Ureter (tissue), 1 donor: ENCODE measurements at regions not wholly inside any gene's neighbourhood (a gene's known extent, or its start where the extent isn't known, plus 50 kb on each side); places are given as distances from the start of the nearest gene placed in this dataset.

Source experiments
- DNase-seq: peaks from one replicate; pipeline ENCODE4 v3.0.0-alpha.2; 2020; ENCODE audit warnings: low spot score
- donor health status: DM: yes; HTN: yes; CAD: no.

GRCh38 chr4:138567696-138568095 lies 325.5 kb upstream of the SLC7A11 start:
- no peak for DNase-seq

- no peak for DNase-seq
These were observed 323.4 kb upstream of the SLC7A11 start for GRCh38 chr4:138565576-138565975.

GRCh38 chr4:138562544-138562991 lies 320.4 kb upstream of the SLC7A11 start:
- no peak for DNase-seq

GRCh38 chr4:138561906-138562305 lies 319.8 kb upstream of the SLC7A11 start:
- no peak for DNase-seq

- DNase-seq: no peak
These were observed 319.2 kb upstream of the SLC7A11 start for GRCh38 chr4:138561276-138561880.

GRCh38 chr4:138560448-138560847 lies 318.3 kb upstream of the SLC7A11 start:
- no peak for DNase-seq

DNA sequence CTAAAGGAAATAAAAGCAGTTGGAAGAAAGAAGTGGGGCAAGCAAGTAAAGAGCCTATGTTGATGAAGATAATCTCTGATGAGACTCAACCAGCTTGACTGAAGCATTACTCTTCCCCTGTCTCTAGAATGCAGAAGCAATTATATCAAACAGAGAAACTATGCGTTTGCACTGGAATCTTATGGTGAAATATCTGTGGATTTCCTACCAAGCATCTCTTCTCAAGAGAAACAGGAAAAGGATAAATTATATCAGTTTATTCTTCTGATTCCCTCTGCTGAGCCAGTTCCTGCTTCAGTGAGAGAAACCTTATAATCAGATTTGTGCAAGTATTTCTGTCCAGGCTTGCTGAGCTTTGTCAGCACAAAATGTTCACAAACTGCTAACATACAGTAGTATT lies 316.7 kb upstream of the SLC7A11 start:
- DNase-seq: no peak

DNA sequence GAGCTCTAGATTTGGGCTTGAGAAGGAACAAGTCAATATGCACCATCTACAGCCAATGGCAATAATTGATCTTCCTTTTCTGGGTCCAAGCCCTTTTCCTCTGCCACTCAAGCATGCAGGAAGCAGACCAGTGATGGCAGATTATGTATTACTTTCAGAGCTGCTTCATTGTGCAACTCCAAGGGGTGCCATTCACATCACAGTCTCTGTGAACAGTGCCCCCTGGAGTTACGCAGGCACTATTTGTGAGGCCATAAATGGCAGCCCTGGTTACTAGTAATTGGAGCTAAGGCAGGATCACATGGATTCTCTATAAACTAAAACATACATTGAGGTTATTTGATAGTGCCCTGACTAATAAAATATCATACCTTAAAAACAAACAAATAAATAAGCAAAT lies 313.4 kb upstream of the SLC7A11 start:
- no peak for DNase-seq

- DNase-seq: no peak
These were observed 313.0 kb upstream of the SLC7A11 start for GRCh38 chr4:138555108-138555507.

- no peak for DNase-seq
These were observed 311.1 kb upstream of the SLC7A11 start for GRCh38 chr4:138553001-138553845.

GRCh38 chr4:138542191-138542776 lies 300.1 kb upstream of the SLC7A11 start:
- DNase-seq: no peak

- no peak for DNase-seq
These were observed 298.1 kb upstream of the SLC7A11 start for GRCh38 chr4:138540056-138540800.

- DNase-seq: no peak
These were observed 296.6 kb upstream of the SLC7A11 start for GRCh38 chr4:138538743-138539142.

GRCh38 chr4:138537731-138538490 lies 295.8 kb upstream of the SLC7A11 start:
- no peak for DNase-seq

DNA sequence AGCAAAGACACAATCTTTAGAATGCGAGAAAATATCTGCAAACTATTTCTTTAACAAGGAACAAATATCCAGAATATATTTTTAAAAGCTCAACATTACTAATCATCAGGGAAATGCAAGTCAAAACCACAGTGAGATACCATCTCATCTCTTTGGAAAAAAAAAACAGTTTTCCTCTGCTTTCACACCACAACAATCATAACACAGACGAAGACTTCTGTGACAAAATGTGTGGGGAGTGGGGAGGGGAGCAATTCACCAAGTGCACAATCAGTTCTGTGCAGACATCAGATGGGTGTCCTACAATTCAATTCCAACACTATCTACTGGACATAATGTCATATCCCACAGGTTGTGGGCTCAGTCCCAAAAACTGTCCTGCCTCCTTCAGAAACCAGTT lies 293.2 kb upstream of the SLC7A11 start:
- DNase-seq: no peak

DNA sequence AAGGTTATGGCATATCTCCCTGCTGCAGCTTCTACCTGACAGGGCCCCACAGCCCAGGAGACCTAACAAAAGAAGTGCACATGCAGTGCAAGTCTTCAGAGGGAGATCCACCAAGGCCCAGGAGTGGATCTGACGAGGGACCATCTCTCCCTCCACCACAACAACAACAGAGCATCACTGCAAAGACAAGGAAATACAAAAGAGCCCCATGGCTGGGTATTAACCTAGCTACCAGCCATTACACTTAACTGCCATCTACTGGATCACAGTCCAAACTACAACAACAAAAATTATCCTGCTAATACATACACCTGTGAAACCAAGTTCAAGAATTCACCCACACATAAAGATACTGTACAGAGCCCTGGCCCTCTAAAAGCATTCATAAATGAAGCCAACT lies 280.2 kb upstream of the SLC7A11 start:
- no peak for DNase-seq

- no peak for DNase-seq
These were observed 279.7 kb upstream of the SLC7A11 start for GRCh38 chr4:138521809-138522208.

- no peak for DNase-seq
These were observed 277.3 kb upstream of the SLC7A11 start for GRCh38 chr4:138519436-138519835.

DNA sequence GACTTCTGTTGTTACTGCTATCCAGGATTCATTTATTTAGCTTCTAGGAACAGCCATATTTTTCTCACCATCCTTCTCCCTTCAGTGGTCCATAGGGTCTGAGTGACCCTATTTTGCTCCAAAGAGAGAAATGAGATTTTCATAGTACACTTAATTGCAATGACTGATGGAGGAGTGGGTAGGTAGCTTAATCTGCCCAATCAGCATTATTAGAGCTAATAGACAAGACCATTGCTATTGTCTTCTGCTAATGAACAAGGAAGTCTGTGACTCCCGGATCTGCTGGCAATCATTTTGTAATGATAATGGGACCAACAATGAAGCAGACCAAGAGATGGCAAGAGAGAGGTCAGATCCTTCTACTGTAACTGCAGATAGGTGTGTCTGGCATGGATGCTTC lies 271.4 kb upstream of the SLC7A11 start:
- DNase-seq: no peak

DNA sequence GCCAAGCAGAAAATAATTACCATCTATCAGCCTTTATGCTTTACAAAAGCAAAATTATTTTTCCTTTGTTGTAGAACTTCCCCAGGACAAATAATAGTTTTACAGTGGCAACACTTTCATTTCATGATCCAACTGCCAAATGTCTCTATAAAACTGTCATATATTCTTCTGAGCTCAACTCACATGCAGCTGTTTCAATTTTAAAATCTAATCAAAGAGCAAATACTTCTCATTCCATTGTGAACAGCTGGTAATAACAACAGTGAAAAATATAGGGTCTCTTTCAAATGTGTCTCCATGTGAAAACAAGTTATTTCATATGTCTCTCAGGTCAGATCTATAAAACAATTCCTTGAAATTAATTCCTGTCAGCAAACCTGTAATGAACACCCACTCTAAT lies 270.6 kb upstream of the SLC7A11 start:
- DNase-seq: no peak

DNA sequence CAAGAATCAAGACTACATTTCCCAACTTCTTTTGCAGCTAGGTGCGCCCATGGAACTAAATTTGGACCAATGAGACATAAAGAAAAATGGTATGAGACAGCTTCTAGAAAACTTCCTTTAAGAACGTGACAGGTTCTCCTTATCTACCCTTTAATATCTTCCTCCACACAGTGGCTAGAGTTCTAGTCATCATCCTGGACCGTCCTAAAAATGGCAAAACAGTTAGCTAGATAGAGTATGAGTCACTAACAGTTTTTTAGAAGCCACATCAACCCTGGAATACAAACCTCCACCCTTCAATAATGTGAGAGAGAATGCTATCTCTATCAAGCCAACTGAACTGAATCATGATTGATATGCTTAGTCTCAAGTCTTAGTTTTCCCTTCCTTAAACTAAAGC lies 267.9 kb upstream of the SLC7A11 start:
- DNase-seq: no peak

DNA sequence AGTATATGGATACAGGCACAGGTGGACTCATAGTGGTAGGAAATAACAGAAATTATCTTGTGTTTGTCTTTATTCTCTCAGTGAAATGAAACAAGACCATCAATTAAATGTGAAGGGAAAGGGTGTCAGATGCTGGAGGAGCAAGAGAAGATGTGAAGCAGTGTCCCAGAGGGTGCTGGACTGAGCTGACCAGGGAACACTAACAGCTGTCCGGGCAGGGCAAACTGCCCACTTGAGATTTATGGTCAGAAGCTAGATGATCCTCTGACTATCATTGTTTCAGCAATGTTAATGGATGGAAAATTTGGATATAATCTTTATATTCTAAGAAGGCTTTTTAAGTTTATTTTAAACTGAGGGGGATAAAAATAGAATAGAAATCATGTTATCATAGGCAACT lies 267.2 kb upstream of the SLC7A11 start:
- DNase-seq: no peak
